ENCODE measurements at regions not wholly inside any gene's neighbourhood (a gene's known extent, or its start where the extent isn't known, plus 50 kb on each side); places are given as distances from the start of the nearest gene placed in this dataset.
A peak's percentile ranks its signal among the peaks of the same experiment; 100 is the strongest.

- ATAC-seq (no peak), DNase-seq (no peak)
- Histone ChIP-seq H3K27ac (no peak overlapping the region), H3K4me1 (peaks cover 0 to 19% (median 12%) of the 10 kb centered on the region in 9 donors), H3K4me3 (no peak overlapping the region), H3K27me3 (no peaks in the 10 kb centered on the region), H3K9me3 (no peaks in the 10 kb centered on the region), H3K36me3 (no peaks in the 10 kb centered on the region)
- intact Hi-C loops (cut with DNase I) = no loop called here
- TF ChIP-seq CTCF (IDR thresholded peaks at IDR 0.05) = no peak
- 57 to 72% methylated on average over 1 of the region's 1 CpG for WGBS, 2 donors
Measured at GRCh38 chr7:46290374-46291049, 369.4 kb upstream of the IGFBP3 start.

- WGBS, 2 donors = 76 to 80% methylated on average over 3 of the region's 3 CpGs
Measured at GRCh38 chr7:46288861-46289260, 367.8 kb upstream of the IGFBP3 start.

GRCh38 chr7:46288010-46288409 is 366.9 kb upstream of the IGFBP3 start:
- Histone ChIP-seq H3K36me3 (no peaks in the 10 kb centered on the region), H3K4me3 (no peak overlapping the region), H3K27ac (no peak overlapping the region), H3K9me3 (no peaks in the 10 kb centered on the region), H3K4me1 (peaks cover 0 to 33% (median 17%) of the 10 kb centered on the region in 9 donors), H3K27me3 (no peaks in the 10 kb centered on the region)
- intact Hi-C loops (cut with DNase I) = no loop called here
- ATAC-seq = no peak
- 95 to 98% methylated on average over 2 of the region's 2 CpGs for WGBS, 2 donors
- no peak for TF ChIP-seq CTCF (IDR thresholded peaks at IDR 0.05)
- no peak for DNase-seq

More at GRCh38 chr7:46288861-46289260, 367.8 kb upstream of the IGFBP3 start:
- ATAC-seq (no peak), DNase-seq (no peak)
- H3K9me3 ChIP-seq = no peaks in the 10 kb centered on the region
- H3K27me3 ChIP-seq = no peaks in the 10 kb centered on the region
- no peak overlapping the region for H3K27ac ChIP-seq
- H3K36me3 ChIP-seq = no peaks in the 10 kb centered on the region
- H3K4me3 ChIP-seq = no peak overlapping the region
- no peak for TF ChIP-seq CTCF (IDR thresholded peaks at IDR 0.05)
- peaks cover 0 to 32% (median 17%) of the 10 kb centered on the region in 9 donors for H3K4me1 ChIP-seq
- intact Hi-C loops (cut with DNase I) = no loop called here

- Histone ChIP-seq H3K27me3 (no peaks in the 10 kb centered on the region), H3K4me1 (peaks cover 0 to 29% (median 16%) of the 10 kb centered on the region in 9 donors), H3K36me3 (no peaks in the 10 kb centered on the region), H3K9me3 (no peaks in the 10 kb centered on the region), H3K4me3 (no peak overlapping the region), H3K27ac (no peak overlapping the region)
- intact Hi-C loops (cut with DNase I) = no loop called here
- 66 to 72% methylated on average over 2 of the region's 2 CpGs for WGBS, 2 donors
- no peak for TF ChIP-seq CTCF (IDR thresholded peaks at IDR 0.05)
- DNase-seq (no peak), ATAC-seq (peak in 2 of 8 donors; percentile 72 to 79)
Measured at GRCh38 chr7:46286957-46287356, 365.9 kb upstream of the IGFBP3 start.
